Astrocyte (in vitro differentiated cells and primary cell): ENCODE measurements at regions not wholly inside any gene's neighbourhood (a gene's known extent, or its start where the extent isn't known, plus 50 kb on each side); places are given as distances from the start of the nearest gene placed in this dataset.

Source experiments
- DNase-seq: peaks from one replicate; pipeline ENCODE4 v3.0.0-alpha.2; 2010; ENCODE audit warnings: low read depth
- FAIRE-seq: peaks from 2 replicates; lab custom pipeline; 2011; peaks lifted over from hg19 to GRCh38; lab: Jason Lieb, UNC
- H2AFZ ChIP-seq: 2 replicates; pipeline ENCODE4 v1.6.0; 2012; ENCODE audit warnings: low read depth, low read length, inconsistent platforms
- H3K27ac ChIP-seq: 2 replicates; pipeline ENCODE4 v1.5.1; 2011; ENCODE audit warnings: low read depth, low read length, inconsistent platforms
- H3K27me3 ChIP-seq: 2 replicates; pipeline ENCODE4 v1.6.0; 2011; ENCODE audit warnings: low read length, inconsistent platforms; ENCODE audit not compliant: insufficient read depth
- H3K36me3 ChIP-seq: 2 replicates; pipeline ENCODE4 v1.5.1; 2011; ENCODE audit warnings: low read length, inconsistent platforms; ENCODE audit not compliant: insufficient read depth
- H3K4me1 ChIP-seq: 2 replicates; pipeline ENCODE4 v1.5.1; 2011; ENCODE audit warnings: low read length, inconsistent platforms; ENCODE audit not compliant: insufficient read depth
- H3K4me2 ChIP-seq: 2 replicates; pipeline ENCODE4 v1.6.0; 2012; ENCODE audit warnings: low read length, inconsistent platforms
- H3K4me3 ChIP-seq: 2 replicates; pipeline ENCODE4 v1.5.1; 2011; ENCODE audit warnings: low read depth, mild to moderate bottlenecking, low read length, inconsistent platforms; ENCODE audit not compliant: insufficient read depth
- H3K79me2 ChIP-seq: 2 replicates; pipeline ENCODE4 v1.6.0; 2012; ENCODE audit warnings: mild to moderate bottlenecking, low read length, inconsistent platforms; ENCODE audit not compliant: insufficient read depth
- H3K9ac ChIP-seq: 2 replicates; pipeline ENCODE4 v1.6.0; 2012; ENCODE audit warnings: mild to moderate bottlenecking, low read length, inconsistent platforms
- H3K9me3 ChIP-seq: 2 replicates; pipeline ENCODE4 v1.5.1; 2012; ENCODE audit warnings: low read depth, mild to moderate bottlenecking, low read length, inconsistent platforms; ENCODE audit not compliant: insufficient read depth
- H4K20me1 ChIP-seq: 2 replicates; pipeline ENCODE4 v1.6.0; 2012; ENCODE audit warnings: low read length, inconsistent platforms; ENCODE audit not compliant: insufficient read depth
- H3K27ac Mint-ChIP-seq: one replicate; pipeline ENCODE4 v1.8.0; 2021; ENCODE audit warnings: mild to moderate bottlenecking, mixed read lengths; ENCODE audit not compliant: unreplicated experiment
- H3K27me3 Mint-ChIP-seq: one replicate; pipeline ENCODE4 v1.8.0; 2021; ENCODE audit warnings: low read depth, mixed read lengths; ENCODE audit not compliant: unreplicated experiment
- H3K36me3 Mint-ChIP-seq: one replicate; pipeline ENCODE4 v1.8.0; 2021; ENCODE audit warnings: low read depth, mixed read lengths; ENCODE audit not compliant: unreplicated experiment
- H3K4me1 Mint-ChIP-seq: one replicate; pipeline ENCODE4 v1.8.0; 2021; ENCODE audit warnings: low read depth, mixed read lengths; ENCODE audit not compliant: unreplicated experiment
- H3K4me3 Mint-ChIP-seq: one replicate; pipeline ENCODE4 v1.8.0; 2021; ENCODE audit warnings: mild to moderate bottlenecking, moderate library complexity, mixed read lengths; ENCODE audit not compliant: unreplicated experiment
- H3K9me3 Mint-ChIP-seq: one replicate; pipeline ENCODE4 v1.8.0; 2021; ENCODE audit warnings: mild to moderate bottlenecking, mixed read lengths; ENCODE audit not compliant: unreplicated experiment
- EZH2 ChIP-seq: IDR thresholded peaks from 2 replicates; pipeline ENCODE4 v1.6.1; 2012; ENCODE audit warnings: mild to moderate bottlenecking, low read length, inconsistent platforms; ENCODE audit not compliant: insufficient read depth
- TF ChIP-seq, protein P1 (sequence below): IDR thresholded peaks from 2 replicates; pipeline ENCODE4 v1.5.1; 2011; ENCODE audit warnings: low read depth, mild to moderate bottlenecking, inconsistent platforms, low read length, moderate library complexity; ENCODE audit not compliant: insufficient read depth

DNA sequence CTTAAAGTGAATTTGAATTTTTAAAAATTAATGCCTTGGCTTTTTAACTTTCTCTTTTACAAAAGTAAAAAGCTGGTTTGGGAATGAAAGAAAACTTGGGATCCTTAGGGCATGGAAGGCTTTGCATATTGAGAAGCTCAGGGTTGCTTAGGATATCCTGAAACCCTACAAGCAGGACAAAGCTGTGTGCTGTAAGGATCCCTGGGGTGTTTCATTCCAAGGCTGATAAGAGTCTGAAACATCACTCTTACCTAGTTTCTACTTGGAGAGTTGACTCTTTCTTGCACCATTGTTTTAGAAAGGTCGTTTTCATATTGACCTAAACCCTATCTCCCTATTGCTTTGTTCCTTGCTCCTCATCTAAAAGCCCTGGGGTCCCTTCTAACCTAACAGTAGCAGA is 325.9 kb upstream of the NT5C1B start:
- Histone ChIP-seq H2AFZ (no peak overlapping the region), H3K4me3 (no peak overlapping the region), H3K9ac (no peak overlapping the region), H3K36me3 (no peaks in the 10 kb centered on the region), H3K9me3 (no peaks in the 10 kb centered on the region), H3K27ac (no peak overlapping the region), H3K27me3 (no peaks in the 10 kb centered on the region), H4K20me1 (no peaks in the 10 kb centered on the region), H3K79me2 (no peaks in the 10 kb centered on the region), H3K4me1 (peaks cover 10% of the 10 kb centered on the region), H3K4me2 (no peak overlapping the region)
- no peaks in the 10 kb centered on the region for H3K27me3 Mint-ChIP-seq
- no peaks in the 10 kb centered on the region for H3K36me3 Mint-ChIP-seq
- H3K4me3 Mint-ChIP-seq = no peak overlapping the region
- no peak overlapping the region for H3K27ac Mint-ChIP-seq
- no peak for FAIRE-seq
- peaks cover 15% of the 10 kb centered on the region for H3K4me1 Mint-ChIP-seq
- TF ChIP-seq, protein P1, sequence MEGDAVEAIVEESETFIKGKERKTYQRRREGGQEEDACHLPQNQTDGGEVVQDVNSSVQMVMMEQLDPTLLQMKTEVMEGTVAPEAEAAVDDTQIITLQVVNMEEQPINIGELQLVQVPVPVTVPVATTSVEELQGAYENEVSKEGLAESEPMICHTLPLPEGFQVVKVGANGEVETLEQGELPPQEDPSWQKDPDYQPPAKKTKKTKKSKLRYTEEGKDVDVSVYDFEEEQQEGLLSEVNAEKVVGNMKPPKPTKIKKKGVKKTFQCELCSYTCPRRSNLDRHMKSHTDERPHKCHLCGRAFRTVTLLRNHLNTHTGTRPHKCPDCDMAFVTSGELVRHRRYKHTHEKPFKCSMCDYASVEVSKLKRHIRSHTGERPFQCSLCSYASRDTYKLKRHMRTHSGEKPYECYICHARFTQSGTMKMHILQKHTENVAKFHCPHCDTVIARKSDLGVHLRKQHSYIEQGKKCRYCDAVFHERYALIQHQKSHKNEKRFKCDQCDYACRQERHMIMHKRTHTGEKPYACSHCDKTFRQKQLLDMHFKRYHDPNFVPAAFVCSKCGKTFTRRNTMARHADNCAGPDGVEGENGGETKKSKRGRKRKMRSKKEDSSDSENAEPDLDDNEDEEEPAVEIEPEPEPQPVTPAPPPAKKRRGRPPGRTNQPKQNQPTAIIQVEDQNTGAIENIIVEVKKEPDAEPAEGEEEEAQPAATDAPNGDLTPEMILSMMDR = no peak
- no peak for TF ChIP-seq EZH2
- DNase-seq = no peak
- H3K9me3 Mint-ChIP-seq = no peaks in the 10 kb centered on the region

DNA sequence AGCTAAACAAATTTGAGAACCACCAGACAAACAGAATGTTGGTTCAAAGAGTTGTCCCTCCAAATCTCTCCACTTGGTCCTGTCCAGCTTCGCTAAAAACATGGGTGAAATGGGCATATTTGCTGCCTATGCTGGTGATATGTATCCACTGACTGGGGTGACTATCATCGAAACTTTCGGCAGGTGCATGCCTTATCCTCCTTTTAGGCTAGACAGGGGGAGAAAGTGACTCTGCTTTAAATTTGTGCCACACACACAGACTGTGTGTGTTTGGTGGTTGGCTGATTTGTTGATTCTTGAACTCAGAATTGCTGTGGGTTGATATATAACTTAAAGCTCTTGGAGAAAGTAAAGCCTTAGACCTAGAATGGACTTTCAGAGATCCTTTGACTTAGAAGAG is 324.1 kb upstream of the NT5C1B start:
- H3K4me3 Mint-ChIP-seq = no peak overlapping the region
- H3K27me3 Mint-ChIP-seq = no peaks in the 10 kb centered on the region
- Histone ChIP-seq H3K36me3 (no peaks in the 10 kb centered on the region), H2AFZ (no peak overlapping the region), H3K27me3 (no peaks in the 10 kb centered on the region), H3K4me3 (no peak overlapping the region), H3K4me1 (peaks cover 10% of the 10 kb centered on the region), H4K20me1 (no peaks in the 10 kb centered on the region), H3K79me2 (no peaks in the 10 kb centered on the region), H3K4me2 (no peak overlapping the region), H3K27ac (no peak overlapping the region), H3K9ac (no peak overlapping the region), H3K9me3 (no peaks in the 10 kb centered on the region)
- H3K36me3 Mint-ChIP-seq = no peaks in the 10 kb centered on the region
- H3K4me1 Mint-ChIP-seq = peaks cover 15% of the 10 kb centered on the region
- FAIRE-seq (no peak), DNase-seq (no peak)
- no peak for TF ChIP-seq EZH2
- TF ChIP-seq, protein P1 = no peak
- H3K27ac Mint-ChIP-seq = no peak overlapping the region
- no peaks in the 10 kb centered on the region for H3K9me3 Mint-ChIP-seq

DNA sequence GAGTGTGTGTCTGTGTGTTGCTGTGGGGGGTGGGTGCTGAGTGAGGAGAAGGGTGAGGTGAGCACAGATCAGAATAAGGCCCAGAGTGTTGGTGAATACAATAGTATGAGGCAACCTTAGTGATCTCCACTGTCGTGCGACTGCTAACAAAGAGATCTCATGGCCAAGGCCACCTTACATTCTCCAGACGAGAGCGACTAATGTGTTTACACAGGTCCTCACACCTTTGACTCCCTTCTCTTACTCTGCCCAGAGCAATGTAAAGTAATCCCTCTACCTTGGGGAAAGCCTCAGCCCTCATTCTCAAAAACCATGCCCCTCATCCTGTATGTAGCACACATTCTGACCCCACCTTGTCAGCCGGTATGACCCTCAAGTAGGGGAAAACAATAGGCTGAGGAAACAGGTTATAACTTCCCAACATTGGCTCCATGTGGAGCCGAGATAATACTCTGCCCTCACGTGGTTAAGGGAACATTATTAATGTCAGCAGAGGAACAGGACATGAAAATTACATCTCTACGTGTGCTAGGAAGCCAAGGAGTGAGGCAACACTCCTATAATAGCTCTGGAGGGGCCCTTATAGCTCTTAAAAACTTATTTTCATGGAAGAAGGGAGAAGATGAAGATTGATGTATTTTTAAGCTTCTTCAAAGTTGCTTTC is 323.0 kb upstream of the NT5C1B start:
- no peak overlapping the region for H2AFZ ChIP-seq
- H3K27me3 ChIP-seq = no peaks in the 10 kb centered on the region
- no peaks in the 10 kb centered on the region for H4K20me1 ChIP-seq
- FAIRE-seq = no peak
- Mint-ChIP-seq H3K4me1 (peaks cover 19% of the 10 kb centered on the region), H3K9me3 (no peaks in the 10 kb centered on the region), H3K27ac (no peak overlapping the region), H3K27me3 (no peaks in the 10 kb centered on the region), H3K4me3 (no peak overlapping the region), H3K36me3 (no peaks in the 10 kb centered on the region)
- H3K27ac ChIP-seq = no peak overlapping the region
- DNase-seq = no peak
- H3K4me3 ChIP-seq = no peak overlapping the region
- no peak overlapping the region for H3K9ac ChIP-seq
- no peaks in the 10 kb centered on the region for H3K79me2 ChIP-seq
- no peak for TF ChIP-seq EZH2
- H3K4me2 ChIP-seq = no peak overlapping the region
- no peaks in the 10 kb centered on the region for H3K9me3 ChIP-seq
- peaks cover 10% of the 10 kb centered on the region for H3K4me1 ChIP-seq
- H3K36me3 ChIP-seq = no peaks in the 10 kb centered on the region
